ENCODE measurements at regions not wholly inside any gene's neighbourhood (a gene's known extent, or its start where the extent isn't known, plus 50 kb on each side); places are given as distances from the start of the nearest gene placed in this dataset.

- H3K4me1 ChIP-seq, result no peaks in the 10 kb centered on the region
- H3K27me3 ChIP-seq, result no peaks in the 10 kb centered on the region
- no peak for ATAC-seq
- no peak for DNase-seq
- no peaks in the 10 kb centered on the region for H3K36me3 ChIP-seq (replicated peaks in 1 of 2; ENCODE audit: insufficient read depth in 1 of 2, low read depth in 2 of 2)
- no peak overlapping the region for H3K27ac ChIP-seq
- intact Hi-C loops (cut with DNase I), result no loop called here
- no peak overlapping the region for H3K4me3 ChIP-seq
- no peaks in the 10 kb centered on the region for H3K9me3 ChIP-seq
- WGBS, 2 donors, result 80 to 86% methylated on average over 3 of the region's 3 CpGs
- no peak for TF ChIP-seq POLR2A (IDR thresholded peaks at IDR 0.05)
- TF ChIP-seq, protein P1, sequence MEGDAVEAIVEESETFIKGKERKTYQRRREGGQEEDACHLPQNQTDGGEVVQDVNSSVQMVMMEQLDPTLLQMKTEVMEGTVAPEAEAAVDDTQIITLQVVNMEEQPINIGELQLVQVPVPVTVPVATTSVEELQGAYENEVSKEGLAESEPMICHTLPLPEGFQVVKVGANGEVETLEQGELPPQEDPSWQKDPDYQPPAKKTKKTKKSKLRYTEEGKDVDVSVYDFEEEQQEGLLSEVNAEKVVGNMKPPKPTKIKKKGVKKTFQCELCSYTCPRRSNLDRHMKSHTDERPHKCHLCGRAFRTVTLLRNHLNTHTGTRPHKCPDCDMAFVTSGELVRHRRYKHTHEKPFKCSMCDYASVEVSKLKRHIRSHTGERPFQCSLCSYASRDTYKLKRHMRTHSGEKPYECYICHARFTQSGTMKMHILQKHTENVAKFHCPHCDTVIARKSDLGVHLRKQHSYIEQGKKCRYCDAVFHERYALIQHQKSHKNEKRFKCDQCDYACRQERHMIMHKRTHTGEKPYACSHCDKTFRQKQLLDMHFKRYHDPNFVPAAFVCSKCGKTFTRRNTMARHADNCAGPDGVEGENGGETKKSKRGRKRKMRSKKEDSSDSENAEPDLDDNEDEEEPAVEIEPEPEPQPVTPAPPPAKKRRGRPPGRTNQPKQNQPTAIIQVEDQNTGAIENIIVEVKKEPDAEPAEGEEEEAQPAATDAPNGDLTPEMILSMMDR (IDR thresholded peaks at IDR 0.05), result no peak
Observed at GRCh38 chr5:60208716-60209115, 315.2 kb upstream of the PDE4D start.

GRCh38 chr5:60207040-60207439 is 313.5 kb upstream of the PDE4D start:
- H3K27ac ChIP-seq, result no peak overlapping the region
- 48 to 65% methylated on average over 3 of the region's 3 CpGs for WGBS, 2 donors
- no peak overlapping the region for H3K4me3 ChIP-seq
- DNase-seq (no peak), ATAC-seq (no peak)
- intact Hi-C loops (cut with DNase I), result no loop called here
- no peaks in the 10 kb centered on the region for H3K36me3 ChIP-seq (replicated peaks in 1 of 2; ENCODE audit: insufficient read depth in 1 of 2, low read depth in 2 of 2)
- H3K9me3 ChIP-seq, result no peaks in the 10 kb centered on the region
- H3K4me1 ChIP-seq, result no peaks in the 10 kb centered on the region
- no peak for TF ChIP-seq POLR2A (IDR thresholded peaks at IDR 0.05)
- TF ChIP-seq, protein P1 (IDR thresholded peaks at IDR 0.05), result no peak
- H3K27me3 ChIP-seq, result no peaks in the 10 kb centered on the region

DNA sequence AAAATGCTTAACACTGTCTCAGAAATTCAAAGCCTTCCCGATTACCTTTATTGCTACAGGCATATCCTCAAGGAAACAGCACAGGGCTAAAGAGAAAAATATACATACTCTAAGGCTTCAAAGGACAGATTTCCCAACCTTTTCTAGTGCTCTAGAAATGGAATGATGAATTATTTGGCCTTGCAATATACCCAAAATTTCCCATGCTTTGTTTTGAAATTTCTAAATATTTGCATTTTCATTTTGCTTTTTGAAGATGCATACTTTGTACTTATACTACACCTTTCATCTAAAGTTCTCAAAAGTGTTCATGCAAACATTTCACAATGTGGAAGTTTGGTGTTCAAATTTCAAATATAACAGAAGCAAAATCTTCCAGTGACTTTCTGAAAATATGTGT is 312.7 kb upstream of the PDE4D start:
- no peaks in the 10 kb centered on the region for H3K36me3 ChIP-seq (replicated peaks in 1 of 2; ENCODE audit: insufficient read depth in 1 of 2, low read depth in 2 of 2)
- intact Hi-C loops (cut with DNase I), result no loop called here
- 61 to 62% methylated on average over 1 of the region's 1 CpG for WGBS, 2 donors
- TF ChIP-seq POLR2A (IDR thresholded peaks at IDR 0.05), result no peak
- TF ChIP-seq, protein P1 (IDR thresholded peaks at IDR 0.05), result no peak
- no peak for DNase-seq
- no peak overlapping the region for H3K4me3 ChIP-seq
- H3K27ac ChIP-seq, result no peak overlapping the region
- H3K27me3 ChIP-seq, result no peaks in the 10 kb centered on the region
- ATAC-seq, result no peak
- H3K4me1 ChIP-seq, result no peaks in the 10 kb centered on the region
- no peaks in the 10 kb centered on the region for H3K9me3 ChIP-seq

GRCh38 chr5:60205071-60205470 is 311.5 kb upstream of the PDE4D start:
- WGBS, 2 donors, result 83 to 85% methylated on average over 2 of the region's 2 CpGs
- Histone ChIP-seq H3K27ac (no peak overlapping the region), H3K36me3 (replicated peaks in 1 of 2; ENCODE audit: insufficient read depth in 1 of 2, low read depth in 2 of 2) (no peaks in the 10 kb centered on the region), H3K4me3 (no peak overlapping the region), H3K4me1 (no peaks in the 10 kb centered on the region), H3K9me3 (no peaks in the 10 kb centered on the region), H3K27me3 (no peaks in the 10 kb centered on the region)
- intact Hi-C loops (cut with DNase I), result no loop called here
- ATAC-seq (no peak), DNase-seq (no peak)
- TF ChIP-seq, protein P1 (IDR thresholded peaks at IDR 0.05), result no peak
- TF ChIP-seq POLR2A (IDR thresholded peaks at IDR 0.05), result no peak

- 73 to 83% methylated on average over 2 of the region's 2 CpGs for WGBS, 2 donors
- TF ChIP-seq POLR2A (IDR thresholded peaks at IDR 0.05), result no peak
- TF ChIP-seq, protein P1 (IDR thresholded peaks at IDR 0.05), result no peak
- Histone ChIP-seq H3K4me3 (no peak overlapping the region), H3K36me3 (replicated peaks in 1 of 2; ENCODE audit: insufficient read depth in 1 of 2, low read depth in 2 of 2) (no peaks in the 10 kb centered on the region), H3K27ac (no peak overlapping the region), H3K9me3 (no peaks in the 10 kb centered on the region), H3K27me3 (no peaks in the 10 kb centered on the region), H3K4me1 (no peaks in the 10 kb centered on the region)
- ATAC-seq (no peak), DNase-seq (peak in 1 of 4 donors; percentile 30)
- intact Hi-C loops (cut with DNase I), result no loop called here
Observed at GRCh38 chr5:60196385-60197113, 303.0 kb upstream of the PDE4D start.
